Activated T-helper 2 cell treated with anti-CD3 and anti-CD28 coated beads, Interferon-gamma antibody, Interleukin-2, Interleukin-4, amounts not matched to agents 10 μg/mL and 5 μg/mL and 100 μg/mL, durations not matched to agents 14 hours and 24 hours and 36 hours (primary cell): ENCODE measurements at regions not wholly inside any gene's neighbourhood (a gene's known extent, or its start where the extent isn't known, plus 50 kb on each side); places are given as distances from the start of the nearest gene placed in this dataset.
A peak's percentile ranks its signal among the peaks of the same experiment; 100 is the strongest.

Source experiments
- DNase-seq: peaks from one replicate; pipeline ENCODE4 v3.0.0; 2021; ENCODE audit warnings: low spot score
- H3K27ac Mint-ChIP-seq: one replicate; pipeline ENCODE4 v1.8.0; 2021; ENCODE audit warnings: mixed read lengths
- H3K27me3 Mint-ChIP-seq: one replicate; pipeline ENCODE4 v1.8.0; 2021; ENCODE audit warnings: low read depth, mixed read lengths
- H3K36me3 Mint-ChIP-seq: one replicate; pipeline ENCODE4 v1.8.0; 2021; ENCODE audit warnings: low read depth, mixed read lengths
- H3K4me1 Mint-ChIP-seq: one replicate; pipeline ENCODE4 v1.8.0; 2021; ENCODE audit warnings: low read depth, mixed read lengths
- H3K4me3 Mint-ChIP-seq: one replicate; pipeline ENCODE4 v1.8.0; 2021; ENCODE audit warnings: low read depth, mild to moderate bottlenecking, moderate library complexity, mixed read lengths
- H3K9me3 Mint-ChIP-seq: one replicate; pipeline ENCODE4 v1.8.0; 2021; ENCODE audit warnings: mixed read lengths
- intact Hi-C: fragments of 100-400 bp; cut with micrococcal nuclease; formaldehyde crosslinking; loops from one replicate; pipeline ENCODE4 v1.15.1; 2023

DNA sequence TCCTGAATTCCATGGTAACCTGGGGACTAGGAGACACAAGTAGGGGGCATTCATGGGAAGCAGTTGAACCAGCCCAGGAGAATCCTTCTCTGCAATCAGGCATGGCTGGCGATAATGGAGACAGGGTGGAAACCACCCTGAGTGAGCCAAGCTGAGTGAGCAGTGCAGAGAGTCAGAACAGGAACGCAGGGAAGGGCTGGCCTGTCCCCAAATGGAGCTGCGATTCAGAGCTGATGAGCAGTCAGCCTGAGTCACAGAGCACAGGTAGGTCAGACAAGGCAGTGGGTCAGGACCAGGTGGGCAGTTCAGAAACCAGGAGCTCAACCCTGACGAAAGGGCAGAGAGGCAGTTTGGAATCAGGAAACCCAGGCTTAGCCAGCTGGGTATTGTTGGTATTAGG lies 129.0 kb downstream of the BTC start:
- no peaks in the 10 kb centered on the region for H3K4me1 Mint-ChIP-seq
- intact Hi-C loops, result no loop called here
- no peaks in the 10 kb centered on the region for H3K9me3 Mint-ChIP-seq
- no peak overlapping the region for H3K27ac Mint-ChIP-seq
- no peak overlapping the region for H3K4me3 Mint-ChIP-seq
- no peaks in the 10 kb centered on the region for H3K36me3 Mint-ChIP-seq
- DNase-seq, result no peak
- H3K27me3 Mint-ChIP-seq, result peaks cover 11% of the 10 kb centered on the region

DNA sequence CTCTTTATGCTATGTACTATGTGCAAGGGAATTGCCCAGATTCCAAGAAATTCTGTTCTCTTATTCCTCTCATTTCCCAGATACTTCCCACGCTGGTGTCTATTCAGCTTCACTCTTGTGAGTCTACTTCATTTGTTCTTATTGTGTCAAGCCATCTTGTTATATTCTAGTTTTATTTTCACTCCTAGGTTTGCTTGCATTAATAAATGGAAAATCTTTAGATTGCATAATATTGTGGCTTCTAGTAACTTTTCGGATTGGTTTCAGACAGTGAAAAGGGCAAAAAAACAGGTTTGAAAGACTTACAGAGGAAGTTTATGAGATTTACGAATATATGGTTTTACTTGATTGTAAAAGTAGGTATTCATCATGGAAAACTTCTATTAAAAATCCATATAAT lies 128.4 kb downstream of the BTC start:
- intact Hi-C loops, result no loop called here
- no peak for DNase-seq
- peaks cover 11% of the 10 kb centered on the region for H3K27me3 Mint-ChIP-seq

DNA sequence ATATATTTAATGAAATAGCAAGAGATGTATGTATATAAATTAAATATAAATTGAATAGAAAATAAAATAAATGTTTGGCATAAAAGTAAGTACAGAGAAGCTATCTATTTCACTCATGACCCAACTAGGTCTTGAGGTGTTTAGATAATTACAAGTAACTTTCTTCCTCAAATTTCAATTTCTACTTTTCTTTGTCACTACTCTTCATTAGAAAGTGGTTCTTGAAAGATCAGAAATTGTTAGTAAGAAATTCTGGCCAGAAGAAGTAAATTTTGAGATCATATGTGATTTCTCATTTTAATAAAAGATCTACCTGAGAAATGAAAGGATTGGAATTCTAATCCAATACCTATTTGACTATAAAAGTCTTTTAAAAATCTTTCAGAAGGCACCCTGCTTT lies 126.9 kb downstream of the BTC start:
- no peaks in the 10 kb centered on the region for H3K36me3 Mint-ChIP-seq
- H3K27ac Mint-ChIP-seq, result no peak overlapping the region
- DNase-seq, result no peak
- no peaks in the 10 kb centered on the region for H3K4me1 Mint-ChIP-seq
- peaks cover 14% of the 10 kb centered on the region for H3K27me3 Mint-ChIP-seq
- no peaks in the 10 kb centered on the region for H3K9me3 Mint-ChIP-seq
- H3K4me3 Mint-ChIP-seq, result no peak overlapping the region
- intact Hi-C loops, result no loop called here

More for the DNA sequence above, 128.4 kb downstream of the BTC start:
- Mint-ChIP-seq H3K4me1 (no peaks in the 10 kb centered on the region), H3K4me3 (no peak overlapping the region), H3K36me3 (no peaks in the 10 kb centered on the region), H3K27ac (no peak overlapping the region), H3K9me3 (no peaks in the 10 kb centered on the region)

DNA sequence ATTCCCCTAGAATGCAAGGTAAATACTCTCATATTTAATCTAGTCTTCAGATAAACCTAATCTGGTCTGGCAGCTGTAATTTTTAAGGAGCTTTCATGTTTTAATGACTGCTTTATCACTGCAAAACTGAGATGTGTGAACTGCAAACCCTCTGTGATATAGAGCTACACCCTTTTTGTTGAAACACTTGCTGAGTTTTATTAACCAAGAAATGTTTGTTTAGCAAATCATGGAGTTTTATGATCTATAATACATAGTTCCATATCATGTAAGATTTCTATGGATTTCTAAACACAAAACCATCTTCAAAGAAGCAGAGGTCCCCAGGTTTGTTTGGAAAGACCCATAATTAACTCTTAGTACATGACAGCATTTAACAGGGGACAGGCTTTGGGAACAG lies 126.4 kb downstream of the BTC start:
- H3K9me3 Mint-ChIP-seq, result no peaks in the 10 kb centered on the region
- H3K4me3 Mint-ChIP-seq, result no peak overlapping the region
- H3K36me3 Mint-ChIP-seq, result no peaks in the 10 kb centered on the region
- intact Hi-C loops, result no loop called here
- DNase-seq, result no peak
- H3K27me3 Mint-ChIP-seq, result peaks cover 15% of the 10 kb centered on the region
- no peaks in the 10 kb centered on the region for H3K4me1 Mint-ChIP-seq
- no peak overlapping the region for H3K27ac Mint-ChIP-seq

DNA sequence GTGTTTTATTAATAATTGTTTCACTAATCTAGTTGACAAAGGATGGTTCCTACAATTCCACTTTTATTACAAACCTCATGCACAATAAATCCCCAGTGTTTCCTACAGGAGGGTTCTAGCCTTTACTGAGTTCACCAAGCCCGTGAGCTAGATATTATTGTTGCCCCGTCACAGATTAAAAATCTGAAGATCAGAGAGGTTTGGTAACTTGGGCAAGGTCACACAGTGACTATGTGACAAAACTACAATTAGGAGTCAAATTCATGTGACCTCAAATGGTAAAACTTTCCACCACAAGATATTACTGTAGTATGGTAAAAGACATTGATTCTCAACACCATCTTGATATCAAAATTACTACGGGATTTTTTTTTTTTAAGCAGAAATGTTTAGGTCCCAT lies 124.6 kb downstream of the BTC start:
- DNase-seq, result no peak
- Mint-ChIP-seq H3K4me3 (no peak overlapping the region), H3K27ac (no peak overlapping the region), H3K4me1 (no peaks in the 10 kb centered on the region), H3K36me3 (no peaks in the 10 kb centered on the region), H3K9me3 (no peaks in the 10 kb centered on the region), H3K27me3 (peaks cover 13% of the 10 kb centered on the region)
- intact Hi-C loops, result loop anchor here (5.0 kb wide), 1 partner anchor 47 kb away; no protein-coding TSS in a partner anchor

DNA sequence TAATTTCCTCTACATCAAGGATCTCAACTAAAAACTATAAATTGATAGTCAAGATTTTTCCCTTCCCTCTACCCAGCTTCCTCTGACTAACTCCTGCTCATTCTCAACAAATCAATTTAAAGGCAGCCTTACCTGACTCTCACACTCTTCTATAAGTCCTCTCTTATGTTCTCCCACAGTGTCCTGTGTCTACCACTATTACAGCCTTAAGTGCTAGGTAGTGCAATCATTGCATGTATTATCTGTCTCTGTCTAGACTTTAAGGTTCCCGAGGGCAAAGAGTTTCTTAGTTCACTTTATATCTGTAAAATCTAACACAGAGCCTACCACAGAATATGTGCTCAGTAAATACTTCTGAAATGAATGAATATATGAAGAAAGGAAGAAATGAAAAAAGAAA lies 123.7 kb downstream of the BTC start:
- intact Hi-C loops, result loop anchor here (5.0 kb wide), 1 partner anchor 48 kb away; no protein-coding TSS in a partner anchor
- DNase-seq, result no peak
- H3K27me3 Mint-ChIP-seq, result peaks cover 13% of the 10 kb centered on the region

DNA sequence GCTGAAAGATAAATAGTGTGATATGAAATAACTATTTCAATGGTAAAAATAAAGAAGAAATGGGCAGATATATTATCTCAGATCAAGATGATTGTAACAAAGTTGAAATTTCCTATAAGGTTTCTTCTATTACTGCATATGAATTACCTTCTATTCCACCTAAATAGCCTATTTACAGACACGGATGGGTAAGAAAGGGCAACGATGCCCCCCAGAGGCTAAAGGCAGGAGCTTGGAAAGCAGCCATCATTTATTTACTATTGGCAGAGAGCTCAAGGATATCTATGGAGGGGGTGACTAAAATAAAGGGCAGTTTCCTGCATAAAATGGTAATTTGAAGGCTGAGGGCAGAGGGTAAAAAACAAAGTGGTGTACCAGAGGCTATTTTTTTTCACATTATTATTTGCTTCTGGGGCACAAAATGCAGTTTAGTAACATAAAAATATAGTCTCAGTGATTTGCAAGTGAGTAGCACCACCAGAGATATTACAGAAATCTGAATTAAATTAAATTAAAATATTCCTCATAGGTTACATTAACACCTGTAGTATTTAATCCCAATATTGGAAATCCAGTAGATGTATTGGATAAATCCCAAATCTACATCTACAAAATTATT lies 123.1 kb downstream of the BTC start:
- H3K27ac Mint-ChIP-seq, result no peak overlapping the region
- H3K36me3 Mint-ChIP-seq, result no peaks in the 10 kb centered on the region
- peaks cover 2% of the 10 kb centered on the region for H3K4me1 Mint-ChIP-seq
- H3K4me3 Mint-ChIP-seq, result no peak overlapping the region
- H3K9me3 Mint-ChIP-seq, result no peaks in the 10 kb centered on the region
- peak; percentile 9 for DNase-seq
- intact Hi-C loops, result loop anchor here (1.0 to 5.0 kb wide), 2 partner anchors 49 to 300 kb away; no protein-coding TSS in a partner anchor
- H3K27me3 Mint-ChIP-seq, result peaks cover 13% of the 10 kb centered on the region

More for the DNA sequence above, 123.7 kb downstream of the BTC start:
- Mint-ChIP-seq H3K4me1 (peaks cover 1% of the 10 kb centered on the region), H3K27ac (no peak overlapping the region), H3K9me3 (no peaks in the 10 kb centered on the region), H3K36me3 (no peaks in the 10 kb centered on the region), H3K4me3 (no peak overlapping the region)

DNA sequence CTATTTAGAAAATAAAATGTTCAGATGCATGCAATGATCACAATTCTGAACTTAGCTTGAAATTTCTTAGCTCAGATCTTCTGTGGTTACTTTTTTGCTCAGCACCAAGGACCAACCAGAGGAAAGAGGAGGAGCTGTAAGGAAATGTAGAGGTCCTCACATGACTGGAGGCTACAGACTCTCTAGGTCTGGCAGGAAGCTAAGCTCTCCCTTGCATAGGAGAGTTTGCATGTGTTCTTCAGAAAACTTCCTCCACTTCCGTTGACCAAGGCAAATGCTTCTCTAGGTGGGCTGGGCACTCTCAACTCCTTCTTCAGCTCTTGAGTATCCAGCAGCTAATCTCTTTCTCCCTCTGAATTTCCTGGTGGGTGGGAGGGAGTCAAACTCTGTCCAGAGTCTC lies 119.6 kb downstream of the BTC start:
- Mint-ChIP-seq H3K9me3 (no peaks in the 10 kb centered on the region), H3K36me3 (no peaks in the 10 kb centered on the region), H3K4me3 (no peak overlapping the region), H3K4me1 (peaks cover 2% of the 10 kb centered on the region), H3K27me3 (peaks cover 6% of the 10 kb centered on the region), H3K27ac (no peak overlapping the region)
- no peak for DNase-seq
- intact Hi-C loops, result loop anchor here (2.0 to 5.0 kb wide), 4 partner anchors 52 to 447 kb away; no protein-coding TSS in a partner anchor

DNA sequence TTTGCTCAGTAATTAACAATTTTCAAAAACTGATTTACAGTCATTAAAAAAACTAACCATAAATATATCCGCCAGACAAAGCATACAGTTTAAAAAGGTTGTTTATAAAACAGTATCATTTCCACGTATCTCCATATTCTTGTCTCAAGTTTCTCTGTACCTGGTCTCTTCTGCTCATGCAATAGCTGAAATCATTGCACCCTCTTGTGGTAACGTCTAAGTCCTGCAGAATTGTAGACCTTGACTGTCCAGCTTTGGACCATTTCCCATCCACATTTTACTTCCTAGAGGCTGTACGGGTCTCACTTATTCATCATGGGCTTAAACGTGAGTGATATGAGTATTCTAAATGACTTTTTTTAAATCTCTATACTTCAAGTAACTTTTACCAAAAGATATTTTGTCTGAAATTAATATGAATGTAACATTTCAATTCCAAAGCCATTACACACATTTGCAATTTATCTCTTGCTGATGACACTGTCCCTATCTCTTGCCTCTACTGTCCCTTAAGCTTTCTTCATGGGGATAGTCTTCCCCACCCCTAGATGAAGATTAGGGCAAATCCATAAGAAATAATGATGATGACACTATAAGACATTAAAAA lies 118.5 kb downstream of the BTC start:
- H3K4me3 Mint-ChIP-seq, result no peak overlapping the region
- no peak for DNase-seq
- peaks cover 2% of the 10 kb centered on the region for H3K4me1 Mint-ChIP-seq
- H3K9me3 Mint-ChIP-seq, result no peaks in the 10 kb centered on the region
- H3K27ac Mint-ChIP-seq, result no peak overlapping the region
- intact Hi-C loops, result loop anchor here (2.0 to 5.0 kb wide), 3 partner anchors 143 to 448 kb away; no protein-coding TSS in a partner anchor
- H3K27me3 Mint-ChIP-seq, result peaks cover 6% of the 10 kb centered on the region
- H3K36me3 Mint-ChIP-seq, result no peaks in the 10 kb centered on the region

DNA sequence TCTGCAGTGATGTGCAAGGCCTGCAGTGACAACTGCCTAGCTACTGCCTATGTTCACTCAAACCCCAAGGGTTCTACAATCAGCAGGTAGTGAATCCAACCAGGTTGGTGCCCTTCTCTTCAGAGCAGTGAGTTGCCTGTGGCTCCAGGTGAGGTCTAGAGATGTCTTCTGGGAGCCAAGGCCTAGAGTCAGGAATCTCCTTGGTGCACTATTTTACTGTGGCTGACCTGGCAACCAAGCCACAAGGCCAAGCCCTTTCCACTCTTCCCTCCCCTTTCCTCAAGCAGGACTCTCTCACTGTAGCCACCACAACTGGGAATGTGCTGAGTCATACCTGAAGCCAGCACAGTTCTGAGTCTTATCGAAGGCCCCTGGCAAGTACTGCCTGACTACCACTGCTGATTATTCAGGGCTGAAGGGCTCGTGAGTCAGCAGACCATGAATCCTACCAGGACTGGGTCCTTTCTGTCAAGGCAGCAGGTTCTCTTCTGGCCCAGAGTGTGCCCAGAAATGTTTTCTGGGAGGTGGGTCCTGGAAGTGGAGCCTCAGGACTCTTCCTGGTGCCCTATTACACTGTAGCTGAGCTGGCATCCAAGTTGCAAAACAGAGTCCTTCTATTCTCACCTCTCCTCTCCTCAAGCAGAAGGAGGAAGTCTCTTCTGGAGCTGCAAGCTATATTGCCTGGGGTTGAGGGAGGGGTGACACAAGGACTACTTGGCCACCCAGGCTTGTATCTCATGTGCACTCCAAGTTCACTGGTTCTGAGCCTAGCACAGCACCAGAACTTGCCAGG lies 111.6 kb downstream of the BTC start:
- Mint-ChIP-seq H3K27ac (no peak overlapping the region), H3K36me3 (no peaks in the 10 kb centered on the region), H3K9me3 (no peaks in the 10 kb centered on the region), H3K4me3 (no peak overlapping the region), H3K27me3 (peaks cover 7% of the 10 kb centered on the region), H3K4me1 (no peaks in the 10 kb centered on the region)
- intact Hi-C loops, result no loop called here
- DNase-seq, result no peak

DNA sequence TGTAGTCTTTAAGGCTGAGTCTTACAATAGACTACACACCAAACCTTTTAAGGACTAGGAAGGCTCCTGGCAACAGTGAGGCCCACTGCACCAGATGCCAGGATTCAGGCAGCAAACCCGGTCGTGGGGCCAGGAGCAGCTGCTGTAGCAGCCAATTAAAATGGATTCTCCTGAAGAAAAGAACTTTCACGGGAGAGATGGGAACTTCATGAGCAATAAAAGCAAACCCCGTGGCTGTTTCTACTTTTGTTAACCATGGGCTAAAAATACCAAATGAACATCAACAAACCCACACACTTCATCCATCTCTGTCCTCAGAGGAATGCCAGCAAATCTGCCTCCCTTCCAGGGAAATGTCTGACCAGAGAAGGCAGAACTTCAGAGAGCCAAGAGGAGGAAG lies 101.4 kb downstream of the BTC start:
- intact Hi-C loops, result no loop called here
- Mint-ChIP-seq H3K9me3 (no peaks in the 10 kb centered on the region), H3K27ac (no peak overlapping the region), H3K27me3 (peaks cover 7% of the 10 kb centered on the region), H3K4me1 (no peaks in the 10 kb centered on the region), H3K36me3 (no peaks in the 10 kb centered on the region), H3K4me3 (no peak overlapping the region)
- no peak for DNase-seq
